ENCODE measurements at regions not wholly inside any gene's neighbourhood (a gene's known extent, or its start where the extent isn't known, plus 50 kb on each side); places are given as distances from the start of the nearest gene placed in this dataset.

DNA sequence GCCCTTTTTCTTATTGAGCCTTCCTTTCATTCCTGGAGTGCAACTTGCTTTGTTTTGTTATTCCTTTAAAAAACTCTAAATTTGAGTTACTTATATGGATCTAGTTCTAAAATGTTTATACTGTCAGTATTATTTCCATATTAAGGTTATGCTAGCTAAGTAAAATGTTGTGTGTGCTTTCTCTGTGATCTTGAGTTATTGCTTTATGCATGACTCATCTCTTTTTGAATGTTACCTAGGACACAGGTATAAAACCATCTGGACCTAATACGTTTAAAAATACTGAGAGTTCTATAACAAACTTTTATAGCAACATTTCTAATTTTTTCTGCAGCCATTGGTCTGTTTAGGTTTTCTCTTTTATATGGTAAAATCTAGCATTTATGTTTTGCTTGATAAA, 132.8 kb upstream of the LGR5 start:
- 82 to 85% (median 82%) methylated on average over 1 of the region's 1 CpG for WGBS, 4 donors
- no peaks in the 10 kb centered on the region for H3K9me3 ChIP-seq

GRCh38 chr12:71304306-71304705, 135.3 kb upstream of the LGR5 start:
- no peaks in the 10 kb centered on the region for H3K4me1 ChIP-seq

More for the DNA sequence above, 132.8 kb upstream of the LGR5 start:
- ATAC-seq = no peak
- no peaks in the 10 kb centered on the region for H3K27me3 ChIP-seq
- H3K36me3 ChIP-seq = no peaks in the 10 kb centered on the region
- H3K27ac ChIP-seq = no peak overlapping the region
- H3K4me1 ChIP-seq = no peaks in the 10 kb centered on the region
- TF ChIP-seq CTCF (IDR thresholded peaks at IDR 0.05) = no peak
- no peak for TF ChIP-seq POLR2A (IDR thresholded peaks at IDR 0.05)
- no peak overlapping the region for H3K4me3 ChIP-seq
- DNase-seq = no peak
- intact Hi-C loops (cut with DNase I) = no loop called here

DNA sequence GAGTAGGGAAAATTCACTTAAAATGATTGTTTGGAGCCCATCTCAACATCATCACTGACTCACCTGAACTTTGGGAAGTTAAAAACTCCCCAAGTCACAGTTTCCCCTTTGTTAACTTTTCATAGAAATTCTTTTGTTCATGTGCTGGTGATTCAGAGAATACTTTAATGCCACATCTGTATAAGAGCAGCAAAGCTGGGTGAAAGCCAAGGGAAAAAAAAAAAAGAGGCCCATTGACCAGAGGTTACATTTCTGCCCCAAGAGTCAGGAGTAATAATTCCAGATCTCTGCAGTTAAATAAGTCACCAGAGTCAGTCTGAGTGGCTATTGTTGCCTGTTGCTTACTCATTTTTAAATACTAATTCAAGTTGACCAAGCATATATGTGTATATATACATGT, 136.4 kb upstream of the LGR5 start:
- Histone ChIP-seq H3K9me3 (no peaks in the 10 kb centered on the region), H3K36me3 (no peaks in the 10 kb centered on the region), H3K4me3 (no peak overlapping the region), H3K27me3 (no peaks in the 10 kb centered on the region), H3K27ac (no peak overlapping the region), H3K4me1 (no peaks in the 10 kb centered on the region)
- TF ChIP-seq POLR2A (IDR thresholded peaks at IDR 0.05) = no peak
- TF ChIP-seq CTCF (IDR thresholded peaks at IDR 0.05) = no peak
- intact Hi-C loops (cut with DNase I) = no loop called here
- no peak for ATAC-seq
- DNase-seq = no peak

More at GRCh38 chr12:71304306-71304705, 135.3 kb upstream of the LGR5 start:
- intact Hi-C loops (cut with DNase I) = no loop called here
- Histone ChIP-seq H3K36me3 (no peaks in the 10 kb centered on the region), H3K4me3 (no peak overlapping the region), H3K9me3 (no peaks in the 10 kb centered on the region), H3K27ac (no peak overlapping the region), H3K27me3 (no peaks in the 10 kb centered on the region)
- WGBS, 4 donors = 93 to 98% (median 95%) methylated on average over 3 of the region's 3 CpGs
- ATAC-seq = no peak
- DNase-seq = no peak
- TF ChIP-seq CTCF (IDR thresholded peaks at IDR 0.05) (no peak), POLR2A (IDR thresholded peaks at IDR 0.05) (no peak)

- Histone ChIP-seq H3K9me3 (no peaks in the 10 kb centered on the region), H3K27ac (no peak overlapping the region), H3K36me3 (no peaks in the 10 kb centered on the region), H3K4me1 (peaks cover 0 to 5% (median 0%) of the 10 kb centered on the region in 12 donors), H3K27me3 (no peaks in the 10 kb centered on the region), H3K4me3 (no peak overlapping the region)
- intact Hi-C loops (cut with DNase I) = no loop called here
- no peak for ATAC-seq
- TF ChIP-seq POLR2A (IDR thresholded peaks at IDR 0.05) (no peak), CTCF (IDR thresholded peaks at IDR 0.05) (no peak)
- DNase-seq = no peak
- whole genome bisulfite sequencing, 4 donors = 74 to 90% (median 80%) methylated on average over 4 of the region's 4 CpGs
Measured at GRCh38 chr12:71300772-71301675, 138.6 kb upstream of the LGR5 start.
